ENCODE measurements at regions not wholly inside any gene's neighbourhood (a gene's known extent, or its start where the extent isn't known, plus 50 kb on each side); places are given as distances from the start of the nearest gene placed in this dataset.

- Histone ChIP-seq H3K9me3 (ENCODE audit: severe bottlenecking) (no peaks in the 10 kb centered on the region), H3K4me1 (ENCODE audit: insufficient read depth, poor library complexity, severe bottlenecking) (no peaks in the 10 kb centered on the region), H3K4me3 (ENCODE audit: severe bottlenecking) (peak overlapping the region; percentile 23), H3K27ac (ENCODE audit: poor library complexity, severe bottlenecking) (no peak overlapping the region), H3K36me3 (ENCODE audit: low read depth) (no peaks in the 10 kb centered on the region), H3K27me3 (ENCODE audit: insufficient read depth, poor library complexity, severe bottlenecking) (peaks cover 56% of the 10 kb centered on the region)
- peak; percentile 80 for ATAC-seq (ENCODE audit: low read depth)
- no peak for TF ChIP-seq CTCF (IDR thresholded peaks at IDR 0.05; ENCODE audit: poor library complexity, severe bottlenecking)
- peak; percentile 41 for DNase-seq (ENCODE audit: low spot score)
Observed at GRCh38 chr18:34493099-34493544, 217.0 kb upstream of the DTNA start.

- Histone ChIP-seq H3K27me3 (ENCODE audit: insufficient read depth, poor library complexity, severe bottlenecking) (peaks cover 56% of the 10 kb centered on the region), H3K9me3 (ENCODE audit: severe bottlenecking) (no peaks in the 10 kb centered on the region), H3K27ac (ENCODE audit: poor library complexity, severe bottlenecking) (no peak overlapping the region), H3K4me1 (ENCODE audit: insufficient read depth, poor library complexity, severe bottlenecking) (no peaks in the 10 kb centered on the region), H3K36me3 (ENCODE audit: low read depth) (no peaks in the 10 kb centered on the region), H3K4me3 (ENCODE audit: severe bottlenecking) (peak overlapping the region; percentile 23)
- no peak for TF ChIP-seq CTCF (IDR thresholded peaks at IDR 0.05; ENCODE audit: poor library complexity, severe bottlenecking)
- DNase-seq (ENCODE audit: low spot score) (no peak), ATAC-seq (ENCODE audit: low read depth) (peak; percentile 70)
Observed at GRCh38 chr18:34493566-34494358, 216.3 kb upstream of the DTNA start.

- no peak for TF ChIP-seq CTCF (IDR thresholded peaks at IDR 0.05; ENCODE audit: poor library complexity, severe bottlenecking)
- Histone ChIP-seq H3K4me3 (ENCODE audit: severe bottlenecking) (no peak overlapping the region), H3K9me3 (ENCODE audit: severe bottlenecking) (no peaks in the 10 kb centered on the region), H3K27me3 (ENCODE audit: insufficient read depth, poor library complexity, severe bottlenecking) (peaks cover 56% of the 10 kb centered on the region), H3K4me1 (ENCODE audit: insufficient read depth, poor library complexity, severe bottlenecking) (no peaks in the 10 kb centered on the region), H3K27ac (ENCODE audit: poor library complexity, severe bottlenecking) (no peak overlapping the region), H3K36me3 (ENCODE audit: low read depth) (no peaks in the 10 kb centered on the region)
- no peak for DNase-seq (ENCODE audit: low spot score)
- ATAC-seq (ENCODE audit: low read depth) = no peak
Observed at GRCh38 chr18:34494359-34494696, 215.8 kb upstream of the DTNA start.

GRCh38 chr18:34495506-34495905, 214.6 kb upstream of the DTNA start:
- DNase-seq (ENCODE audit: low spot score) (no peak), ATAC-seq (ENCODE audit: low read depth) (no peak)
- Histone ChIP-seq H3K4me1 (ENCODE audit: insufficient read depth, poor library complexity, severe bottlenecking) (no peaks in the 10 kb centered on the region), H3K27ac (ENCODE audit: poor library complexity, severe bottlenecking) (no peak overlapping the region), H3K4me3 (ENCODE audit: severe bottlenecking) (no peak overlapping the region), H3K9me3 (ENCODE audit: severe bottlenecking) (no peaks in the 10 kb centered on the region), H3K27me3 (ENCODE audit: insufficient read depth, poor library complexity, severe bottlenecking) (peaks cover 56% of the 10 kb centered on the region), H3K36me3 (ENCODE audit: low read depth) (no peaks in the 10 kb centered on the region)
- no peak for TF ChIP-seq CTCF (IDR thresholded peaks at IDR 0.05; ENCODE audit: poor library complexity, severe bottlenecking)

- peaks cover 9% of the 10 kb centered on the region for H3K27me3 ChIP-seq (ENCODE audit: insufficient read depth, poor library complexity, severe bottlenecking)
- DNase-seq (ENCODE audit: low spot score) (no peak), ATAC-seq (ENCODE audit: low read depth) (no peak)
- no peak overlapping the region for H3K27ac ChIP-seq (ENCODE audit: poor library complexity, severe bottlenecking)
- H3K4me1 ChIP-seq (ENCODE audit: insufficient read depth, poor library complexity, severe bottlenecking) = no peaks in the 10 kb centered on the region
- no peak for TF ChIP-seq CTCF (IDR thresholded peaks at IDR 0.05; ENCODE audit: poor library complexity, severe bottlenecking)
- H3K4me3 ChIP-seq (ENCODE audit: severe bottlenecking) = no peak overlapping the region
- H3K9me3 ChIP-seq (ENCODE audit: severe bottlenecking) = no peaks in the 10 kb centered on the region
- H3K36me3 ChIP-seq (ENCODE audit: low read depth) = no peaks in the 10 kb centered on the region
Observed at GRCh38 chr18:34501553-34501952, 208.5 kb upstream of the DTNA start.
